Peyer's patch (tissue), 4 donors: ENCODE measurements at regions not wholly inside any gene's neighbourhood (a gene's known extent, or its start where the extent isn't known, plus 50 kb on each side); places are given as distances from the start of the nearest gene placed in this dataset.

Experiments used
- POLR2A ChIP-seq, 2 donors: fragments of 450-650 bp; IDR thresholded peaks; one replicate each; pipeline ENCODE4 v1.5.1; 2017; ENCODE audit warnings: antibody characterized with exemption in 2 of 2, mild to moderate bottlenecking in 2 of 2, moderate library complexity in 2 of 2
- TF ChIP-seq, protein P1 (sequence below), 6 experiments: fragments of 450-650 bp in 4 of 6; fragments of 200-600 bp in 2 of 6; sonication (generic) in 1 of 6; IDR thresholded peaks; one replicate each; pipeline ENCODE4 v1.5.1; 2017 to 2019; ENCODE audit warnings: antibody characterized with exemption in 6 of 6, mild to moderate bottlenecking in 3 of 6, moderate library complexity in 1 of 6

DNA sequence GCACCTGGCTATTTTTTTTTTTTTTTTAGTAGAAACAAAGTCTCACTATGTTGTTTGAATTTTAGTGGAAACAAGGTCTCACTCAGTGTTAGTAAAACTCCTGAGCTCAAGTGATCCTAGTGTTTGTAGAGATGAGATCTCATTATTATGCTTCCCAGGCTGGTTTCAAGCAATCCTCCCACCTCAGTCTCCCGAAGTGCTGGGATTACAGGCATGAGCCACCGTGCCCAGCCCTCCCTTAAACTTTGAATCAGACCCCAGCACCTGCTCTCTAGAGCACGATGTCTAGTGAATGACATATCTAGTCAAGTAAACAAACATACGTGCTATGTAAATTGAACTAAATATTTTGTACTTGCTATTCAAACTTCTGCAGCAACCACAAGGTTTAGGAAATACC is 105.6 kb upstream of the MYO3A start:
- TF ChIP-seq POLR2A (IDR thresholded peaks at IDR 0.05): no peak
- TF ChIP-seq, protein P1, sequence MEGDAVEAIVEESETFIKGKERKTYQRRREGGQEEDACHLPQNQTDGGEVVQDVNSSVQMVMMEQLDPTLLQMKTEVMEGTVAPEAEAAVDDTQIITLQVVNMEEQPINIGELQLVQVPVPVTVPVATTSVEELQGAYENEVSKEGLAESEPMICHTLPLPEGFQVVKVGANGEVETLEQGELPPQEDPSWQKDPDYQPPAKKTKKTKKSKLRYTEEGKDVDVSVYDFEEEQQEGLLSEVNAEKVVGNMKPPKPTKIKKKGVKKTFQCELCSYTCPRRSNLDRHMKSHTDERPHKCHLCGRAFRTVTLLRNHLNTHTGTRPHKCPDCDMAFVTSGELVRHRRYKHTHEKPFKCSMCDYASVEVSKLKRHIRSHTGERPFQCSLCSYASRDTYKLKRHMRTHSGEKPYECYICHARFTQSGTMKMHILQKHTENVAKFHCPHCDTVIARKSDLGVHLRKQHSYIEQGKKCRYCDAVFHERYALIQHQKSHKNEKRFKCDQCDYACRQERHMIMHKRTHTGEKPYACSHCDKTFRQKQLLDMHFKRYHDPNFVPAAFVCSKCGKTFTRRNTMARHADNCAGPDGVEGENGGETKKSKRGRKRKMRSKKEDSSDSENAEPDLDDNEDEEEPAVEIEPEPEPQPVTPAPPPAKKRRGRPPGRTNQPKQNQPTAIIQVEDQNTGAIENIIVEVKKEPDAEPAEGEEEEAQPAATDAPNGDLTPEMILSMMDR (IDR thresholded peaks at IDR 0.05): no peak
